ENCODE measurements at regions not wholly inside any gene's neighbourhood (a gene's known extent, or its start where the extent isn't known, plus 50 kb on each side); places are given as distances from the start of the nearest gene placed in this dataset.

DNA sequence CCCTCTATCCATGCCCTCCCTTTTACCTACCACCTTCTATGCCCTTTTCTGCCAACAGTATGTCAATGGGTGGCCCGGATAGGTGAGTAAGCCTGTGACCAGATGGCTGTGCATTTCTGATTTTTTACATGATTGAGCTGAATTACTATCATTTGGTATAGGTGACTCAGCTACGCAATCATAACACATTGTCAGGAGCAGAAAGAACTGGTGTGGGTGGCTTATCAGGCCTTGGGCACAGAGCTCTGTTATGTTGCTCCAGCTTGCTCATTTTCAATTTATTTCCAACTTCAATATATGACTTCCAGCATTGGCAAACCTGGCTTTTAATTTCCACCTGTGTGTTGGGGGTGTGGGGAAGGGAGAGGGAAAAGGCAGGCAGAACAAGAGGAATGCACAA lies 86.6 kb upstream of the AGBL1 start:
- Histone ChIP-seq H3K4me1 (ENCODE audit: low read depth) (no peaks in the 10 kb centered on the region), H3K36me3 (ENCODE audit: low read depth) (no peaks in the 10 kb centered on the region), H3K4me3 (no peak overlapping the region), H3K9me3 (no peaks in the 10 kb centered on the region)
- DNase-seq (no peak), ATAC-seq (no peak)
- TF ChIP-seq, protein P1, sequence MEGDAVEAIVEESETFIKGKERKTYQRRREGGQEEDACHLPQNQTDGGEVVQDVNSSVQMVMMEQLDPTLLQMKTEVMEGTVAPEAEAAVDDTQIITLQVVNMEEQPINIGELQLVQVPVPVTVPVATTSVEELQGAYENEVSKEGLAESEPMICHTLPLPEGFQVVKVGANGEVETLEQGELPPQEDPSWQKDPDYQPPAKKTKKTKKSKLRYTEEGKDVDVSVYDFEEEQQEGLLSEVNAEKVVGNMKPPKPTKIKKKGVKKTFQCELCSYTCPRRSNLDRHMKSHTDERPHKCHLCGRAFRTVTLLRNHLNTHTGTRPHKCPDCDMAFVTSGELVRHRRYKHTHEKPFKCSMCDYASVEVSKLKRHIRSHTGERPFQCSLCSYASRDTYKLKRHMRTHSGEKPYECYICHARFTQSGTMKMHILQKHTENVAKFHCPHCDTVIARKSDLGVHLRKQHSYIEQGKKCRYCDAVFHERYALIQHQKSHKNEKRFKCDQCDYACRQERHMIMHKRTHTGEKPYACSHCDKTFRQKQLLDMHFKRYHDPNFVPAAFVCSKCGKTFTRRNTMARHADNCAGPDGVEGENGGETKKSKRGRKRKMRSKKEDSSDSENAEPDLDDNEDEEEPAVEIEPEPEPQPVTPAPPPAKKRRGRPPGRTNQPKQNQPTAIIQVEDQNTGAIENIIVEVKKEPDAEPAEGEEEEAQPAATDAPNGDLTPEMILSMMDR (IDR thresholded peaks at IDR 0.05): no peak
- intact Hi-C loops (cut with DNase I, micrococcal nuclease): no loop called here

DNA sequence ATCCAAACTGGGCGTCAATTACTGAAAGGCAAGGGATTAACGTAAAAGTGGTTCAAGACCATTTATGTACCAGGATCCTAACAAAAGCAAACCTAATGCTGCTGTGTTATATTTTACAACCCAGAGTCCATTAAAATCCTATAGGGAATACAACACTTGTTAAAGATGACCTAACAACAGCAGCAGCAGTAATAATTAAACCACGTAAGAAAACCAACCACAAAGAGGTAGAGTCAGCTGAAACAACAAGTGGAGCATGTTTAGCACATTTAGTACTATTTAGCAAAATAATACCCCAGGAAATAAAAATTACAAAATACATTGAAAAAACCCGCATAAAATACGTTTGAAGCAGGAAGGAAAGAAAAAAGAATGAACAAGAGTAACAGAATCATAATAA lies 82.1 kb upstream of the AGBL1 start:
- Histone ChIP-seq H3K9me3 (no peaks in the 10 kb centered on the region), H3K36me3 (ENCODE audit: low read depth) (no peaks in the 10 kb centered on the region), H3K4me3 (no peak overlapping the region), H3K4me1 (ENCODE audit: low read depth) (no peaks in the 10 kb centered on the region)
- intact Hi-C loops (cut with DNase I, micrococcal nuclease): no loop called here
- no peak for DNase-seq
- no peak for ATAC-seq
- TF ChIP-seq, protein P1 (IDR thresholded peaks at IDR 0.05): no peak

DNA sequence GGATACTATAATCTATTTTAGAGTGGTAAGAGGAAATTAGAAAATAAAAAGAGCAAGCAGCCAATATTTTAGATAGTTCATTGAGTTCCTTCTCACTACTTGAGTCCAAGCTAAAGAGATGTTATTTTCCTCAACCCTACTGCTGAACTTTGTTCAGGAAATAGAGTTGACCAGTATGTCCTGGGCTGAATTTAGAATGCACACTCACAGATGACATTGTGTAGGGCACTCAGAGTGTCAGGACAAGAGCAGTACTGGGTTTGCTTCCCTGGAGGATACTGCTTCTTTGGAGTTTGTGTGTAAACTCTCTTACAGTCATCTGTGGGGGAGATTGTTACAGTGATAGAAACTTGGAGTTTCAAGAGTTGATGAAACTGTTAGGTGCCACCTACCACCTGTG lies 80.0 kb upstream of the AGBL1 start:
- Histone ChIP-seq H3K9me3 (no peaks in the 10 kb centered on the region), H3K4me1 (ENCODE audit: low read depth) (no peaks in the 10 kb centered on the region), H3K36me3 (ENCODE audit: low read depth) (no peaks in the 10 kb centered on the region), H3K4me3 (no peak overlapping the region)
- no peak for ATAC-seq
- intact Hi-C loops (cut with DNase I, micrococcal nuclease): no loop called here
- TF ChIP-seq, protein P1 (IDR thresholded peaks at IDR 0.05): no peak
- DNase-seq: no peak

DNA sequence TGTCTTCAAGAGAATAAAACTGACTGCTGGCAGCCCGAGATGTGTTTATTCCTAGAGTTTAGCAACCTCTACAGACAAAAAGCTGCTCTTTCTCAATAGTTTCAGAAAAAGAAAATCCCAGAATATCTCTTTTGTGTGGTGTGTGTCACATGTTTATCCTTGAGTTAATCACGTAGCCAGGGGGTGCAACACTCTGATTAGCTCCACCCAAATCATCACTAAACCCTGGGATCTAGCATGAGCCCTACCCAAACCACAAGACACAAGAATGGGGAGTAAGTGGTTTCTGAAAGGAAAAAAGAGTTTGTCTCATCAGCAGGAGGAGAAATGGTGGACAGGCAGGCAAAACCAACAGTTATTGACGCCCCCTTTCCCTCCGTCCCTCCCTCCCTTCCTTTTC lies 78.5 kb upstream of the AGBL1 start:
- no peak for ATAC-seq
- Histone ChIP-seq H3K4me1 (ENCODE audit: low read depth) (no peaks in the 10 kb centered on the region), H3K9me3 (no peaks in the 10 kb centered on the region), H3K36me3 (ENCODE audit: low read depth) (no peaks in the 10 kb centered on the region), H3K4me3 (no peak overlapping the region)
- intact Hi-C loops (cut with DNase I, micrococcal nuclease): no loop called here
- TF ChIP-seq, protein P1 (IDR thresholded peaks at IDR 0.05): no peak
- DNase-seq: no peak

DNA sequence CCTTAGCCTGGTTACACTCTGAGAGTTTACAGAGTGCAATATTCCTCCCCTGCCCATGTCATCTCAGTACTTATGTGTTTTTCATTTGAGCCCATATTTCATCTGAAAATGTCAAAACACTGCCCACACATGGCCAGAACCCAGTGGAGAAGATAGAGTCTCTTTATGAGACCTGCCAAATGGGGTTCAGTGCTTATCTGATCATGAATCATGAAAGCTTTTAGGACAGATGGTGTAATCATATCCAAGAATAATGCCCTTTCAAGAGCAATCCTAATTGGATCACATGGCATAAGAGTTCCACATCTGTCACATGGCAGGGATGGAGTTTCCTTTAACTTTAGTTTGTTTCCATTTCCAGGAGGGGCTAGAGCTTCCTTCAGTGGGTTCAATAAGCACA lies 77.2 kb upstream of the AGBL1 start:
- TF ChIP-seq, protein P1 (IDR thresholded peaks at IDR 0.05): no peak
- H3K4me1 ChIP-seq (ENCODE audit: low read depth): no peaks in the 10 kb centered on the region
- H3K4me3 ChIP-seq: no peak overlapping the region
- no peaks in the 10 kb centered on the region for H3K9me3 ChIP-seq
- DNase-seq (no peak), ATAC-seq (no peak)
- H3K36me3 ChIP-seq (ENCODE audit: low read depth): no peaks in the 10 kb centered on the region
- intact Hi-C loops (cut with DNase I, micrococcal nuclease): no loop called here

DNA sequence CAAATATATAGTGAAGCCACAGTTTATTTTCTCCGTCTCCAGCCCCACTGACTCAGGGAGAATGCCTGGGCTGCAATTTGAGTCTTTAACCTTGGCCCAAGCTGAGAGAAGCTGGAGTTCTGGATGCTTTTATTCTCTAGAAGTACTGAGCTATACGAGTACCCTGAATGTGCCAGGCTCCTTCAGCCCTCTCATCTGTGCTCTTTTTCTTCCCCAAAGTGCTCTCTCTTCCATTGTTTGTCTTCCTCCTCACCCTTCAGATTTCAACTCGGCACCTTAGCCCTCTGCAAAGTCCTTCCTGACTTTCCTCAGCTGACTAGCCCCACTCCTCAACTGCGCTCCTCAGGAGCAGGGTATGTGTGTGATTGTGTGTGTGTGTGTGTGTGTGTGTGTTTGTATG lies 75.6 kb upstream of the AGBL1 start:
- ATAC-seq (no peak), DNase-seq (no peak)
- no peak overlapping the region for H3K4me3 ChIP-seq
- no peaks in the 10 kb centered on the region for H3K4me1 ChIP-seq (ENCODE audit: low read depth)
- H3K36me3 ChIP-seq (ENCODE audit: low read depth): no peaks in the 10 kb centered on the region
- intact Hi-C loops (cut with DNase I, micrococcal nuclease): no loop called here
- no peaks in the 10 kb centered on the region for H3K9me3 ChIP-seq
- TF ChIP-seq, protein P1 (IDR thresholded peaks at IDR 0.05): no peak

Measured in mucosa of descending colon (tissue), 3 donors.